Osteoblast (primary cell): ENCODE measurements at regions not wholly inside any gene's neighbourhood (a gene's known extent, or its start where the extent isn't known, plus 50 kb on each side); places are given as distances from the start of the nearest gene placed in this dataset.
A peak's percentile ranks its signal among the peaks of the same experiment; 100 is the strongest.

Experiments used
- DNase-seq: peaks from one replicate; pipeline ENCODE4 v3.0.0; 2011; ENCODE audit warnings: low spot score, mixed read lengths; ENCODE audit not compliant: insufficient read length; ENCODE audit errors: missing footprints
- H2AFZ ChIP-seq: 2 replicates; pipeline ENCODE4 v1.6.0; 2011; ENCODE audit warnings: mild to moderate bottlenecking, low read length
- H3K27ac ChIP-seq: 2 replicates; pipeline ENCODE4 v1.5.1; 2011; ENCODE audit warnings: mild to moderate bottlenecking, low read depth, low read length, moderate library complexity
- H3K27me3 ChIP-seq: 2 replicates; pipeline ENCODE4 v1.6.0; 2012; ENCODE audit warnings: mild to moderate bottlenecking, control low read depth, inconsistent platforms, low read length, moderate library complexity; ENCODE audit not compliant: insufficient read depth
- H3K36me3 ChIP-seq: 2 replicates; pipeline ENCODE4 v1.5.1; 2011; ENCODE audit warnings: mild to moderate bottlenecking, low read length, control low read depth, moderate library complexity; ENCODE audit not compliant: insufficient read depth
- H3K4me1 ChIP-seq: 2 replicates; pipeline ENCODE4 v1.5.1; 2011; ENCODE audit warnings: mild to moderate bottlenecking, low read length, control low read depth, moderate library complexity; ENCODE audit not compliant: insufficient read depth
- H3K4me2 ChIP-seq: 2 replicates; pipeline ENCODE4 v1.6.0; 2011; ENCODE audit warnings: mild to moderate bottlenecking, low read length; ENCODE audit not compliant: insufficient read depth
- H3K4me3 ChIP-seq: fragments of 200-600 bp; sonication (generic); 3 replicates; pipeline ENCODE4 v1.5.1; 2012; ENCODE audit warnings: mild to moderate bottlenecking, low read length, inconsistent platforms; ENCODE audit not compliant: insufficient read depth
- H3K79me2 ChIP-seq: 2 replicates; pipeline ENCODE4 v1.6.0; 2012; ENCODE audit warnings: mild to moderate bottlenecking, low read length, control low read depth, inconsistent platforms; ENCODE audit not compliant: insufficient read depth
- H3K9me3 ChIP-seq: 2 replicates; pipeline ENCODE4 v1.5.1; 2011; ENCODE audit warnings: low read depth, low read length, control low read depth
- H4K20me1 ChIP-seq: 2 replicates; pipeline ENCODE4 v1.6.0; 2012; ENCODE audit warnings: mild to moderate bottlenecking, low read length, control low read depth; ENCODE audit not compliant: insufficient read depth
- TF ChIP-seq, protein P1 (sequence below): IDR thresholded peaks from 2 replicates; pipeline ENCODE4 v1.5.1; 2011; ENCODE audit warnings: mild to moderate bottlenecking, low read depth, low read length, moderate library complexity; ENCODE audit errors: extremely low read depth

DNA sequence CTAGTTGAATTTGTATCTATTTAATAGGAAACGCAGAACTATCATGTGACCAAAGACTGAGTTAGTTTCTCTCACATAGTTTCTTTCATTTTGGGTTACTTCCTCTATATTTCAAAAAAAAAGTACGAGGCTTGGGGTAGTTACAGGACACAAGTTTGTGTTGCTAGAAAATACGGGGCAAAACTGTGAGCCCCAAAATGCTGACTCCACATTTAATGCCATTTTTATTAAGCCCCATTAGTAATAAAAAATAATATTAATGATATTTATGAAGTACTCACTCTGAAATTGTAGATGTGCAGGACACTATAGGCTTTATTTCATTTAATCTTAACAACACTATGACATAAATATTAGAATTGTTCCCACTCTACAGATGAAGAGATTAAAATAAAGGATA is 268.6 kb downstream of the DTHD1 start:
- H3K36me3 ChIP-seq: no peaks in the 10 kb centered on the region
- no peak for DNase-seq

DNA sequence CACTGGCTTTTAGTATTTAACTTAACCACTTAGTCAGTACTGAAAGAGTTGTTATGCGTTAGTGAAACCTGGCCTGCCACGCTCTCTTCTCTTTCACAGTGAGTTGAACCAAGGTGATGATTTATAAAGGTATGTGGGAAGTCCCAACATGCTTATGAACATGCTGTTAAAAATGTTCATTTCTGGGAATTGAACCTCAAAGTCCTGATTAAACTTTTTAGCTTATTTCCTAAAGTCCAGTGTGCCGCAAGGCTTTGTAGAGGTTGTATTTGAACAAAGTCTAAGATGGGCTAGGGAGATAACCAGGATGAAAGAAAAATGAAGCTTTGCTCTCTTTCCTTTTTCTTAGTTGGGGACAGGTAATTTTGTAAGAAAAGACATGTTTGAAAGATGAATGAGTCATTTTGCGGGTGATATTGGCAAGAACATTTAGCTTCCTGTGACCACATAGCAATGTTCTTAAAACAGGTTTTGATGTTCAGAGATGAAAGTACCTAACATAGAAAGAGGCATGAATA is 270.3 kb downstream of the DTHD1 start:
- Histone ChIP-seq H3K4me3 (no peak overlapping the region), H2AFZ (no peak overlapping the region), H3K79me2 (no peaks in the 10 kb centered on the region), H3K9me3 (peaks cover 2% of the 10 kb centered on the region), H4K20me1 (no peaks in the 10 kb centered on the region), H3K4me2 (no peak overlapping the region), H3K27ac (no peak overlapping the region), H3K4me1 (no peaks in the 10 kb centered on the region), H3K27me3 (no peaks in the 10 kb centered on the region), H3K36me3 (no peaks in the 10 kb centered on the region)
- TF ChIP-seq, protein P1, sequence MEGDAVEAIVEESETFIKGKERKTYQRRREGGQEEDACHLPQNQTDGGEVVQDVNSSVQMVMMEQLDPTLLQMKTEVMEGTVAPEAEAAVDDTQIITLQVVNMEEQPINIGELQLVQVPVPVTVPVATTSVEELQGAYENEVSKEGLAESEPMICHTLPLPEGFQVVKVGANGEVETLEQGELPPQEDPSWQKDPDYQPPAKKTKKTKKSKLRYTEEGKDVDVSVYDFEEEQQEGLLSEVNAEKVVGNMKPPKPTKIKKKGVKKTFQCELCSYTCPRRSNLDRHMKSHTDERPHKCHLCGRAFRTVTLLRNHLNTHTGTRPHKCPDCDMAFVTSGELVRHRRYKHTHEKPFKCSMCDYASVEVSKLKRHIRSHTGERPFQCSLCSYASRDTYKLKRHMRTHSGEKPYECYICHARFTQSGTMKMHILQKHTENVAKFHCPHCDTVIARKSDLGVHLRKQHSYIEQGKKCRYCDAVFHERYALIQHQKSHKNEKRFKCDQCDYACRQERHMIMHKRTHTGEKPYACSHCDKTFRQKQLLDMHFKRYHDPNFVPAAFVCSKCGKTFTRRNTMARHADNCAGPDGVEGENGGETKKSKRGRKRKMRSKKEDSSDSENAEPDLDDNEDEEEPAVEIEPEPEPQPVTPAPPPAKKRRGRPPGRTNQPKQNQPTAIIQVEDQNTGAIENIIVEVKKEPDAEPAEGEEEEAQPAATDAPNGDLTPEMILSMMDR: no peak
- no peak for DNase-seq

More for the DNA sequence above, 268.6 kb downstream of the DTHD1 start:
- H3K79me2 ChIP-seq: no peaks in the 10 kb centered on the region
- H3K4me1 ChIP-seq: no peaks in the 10 kb centered on the region
- H3K4me2 ChIP-seq: no peak overlapping the region
- H3K27ac ChIP-seq: no peak overlapping the region
- H2AFZ ChIP-seq: no peak overlapping the region
- H3K4me3 ChIP-seq: no peak overlapping the region
- H4K20me1 ChIP-seq: no peaks in the 10 kb centered on the region
- H3K9me3 ChIP-seq: peaks cover 2% of the 10 kb centered on the region
- no peaks in the 10 kb centered on the region for H3K27me3 ChIP-seq
- TF ChIP-seq, protein P1: no peak

- H3K4me2 ChIP-seq: no peak overlapping the region
Measured at GRCh38 chr4:36553029-36553428, 271.6 kb downstream of the DTHD1 start.

DNA sequence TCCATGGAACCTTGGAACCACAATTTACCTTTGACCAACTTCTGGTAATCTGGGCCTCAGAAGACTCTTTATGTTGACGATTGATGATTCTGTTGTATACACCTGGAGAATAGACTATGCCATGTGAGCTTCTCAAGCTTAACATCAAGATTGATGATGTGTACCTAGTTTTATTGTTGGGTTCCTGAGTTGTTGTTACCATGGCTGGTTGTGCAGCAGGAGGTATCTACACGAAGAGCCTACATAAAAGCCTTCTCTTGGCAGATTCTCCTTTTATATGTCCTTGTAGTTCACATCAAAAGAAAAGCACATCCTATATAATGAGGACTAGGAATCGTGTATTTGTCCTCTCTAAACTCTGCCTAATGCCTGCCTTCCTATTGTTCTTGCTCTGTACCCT is 272.0 kb downstream of the DTHD1 start:
- TF ChIP-seq, protein P1: no peak
- DNase-seq: peak; percentile 10
- no peaks in the 10 kb centered on the region for H3K4me1 ChIP-seq
- H3K79me2 ChIP-seq: no peaks in the 10 kb centered on the region
- H2AFZ ChIP-seq: no peak overlapping the region
- H3K4me3 ChIP-seq: no peak overlapping the region
- no peak overlapping the region for H3K27ac ChIP-seq
- H3K4me2 ChIP-seq: no peak overlapping the region
- no peaks in the 10 kb centered on the region for H4K20me1 ChIP-seq
- no peaks in the 10 kb centered on the region for H3K27me3 ChIP-seq
- H3K9me3 ChIP-seq: no peaks in the 10 kb centered on the region
- H3K36me3 ChIP-seq: no peaks in the 10 kb centered on the region

More at GRCh38 chr4:36553029-36553428, 271.6 kb downstream of the DTHD1 start:
- DNase-seq: no peak
- Histone ChIP-seq H2AFZ (no peak overlapping the region), H4K20me1 (no peaks in the 10 kb centered on the region), H3K4me1 (no peaks in the 10 kb centered on the region), H3K79me2 (no peaks in the 10 kb centered on the region), H3K36me3 (no peaks in the 10 kb centered on the region), H3K27ac (no peak overlapping the region), H3K27me3 (no peaks in the 10 kb centered on the region), H3K9me3 (no peaks in the 10 kb centered on the region), H3K4me3 (no peak overlapping the region)
- TF ChIP-seq, protein P1: no peak
